Ectodermal cell (in vitro differentiated cells): ENCODE measurements at regions not wholly inside any gene's neighbourhood (a gene's known extent, or its start where the extent isn't known, plus 50 kb on each side); places are given as distances from the start of the nearest gene placed in this dataset.

Experiments
- H3K27ac ChIP-seq: 2 replicates; pipeline ENCODE4 v1.7.0; 2013; ENCODE audit warnings: mild to moderate bottlenecking, low read depth, low read length; ENCODE audit not compliant: insufficient read depth, poor library complexity, severe bottlenecking
- H3K27me3 ChIP-seq: 2 replicates; pipeline ENCODE4 v1.7.0; 2013; ENCODE audit warnings: mild to moderate bottlenecking, low read length; ENCODE audit not compliant: insufficient read depth, control insufficient read depth, poor library complexity, severe bottlenecking
- H3K36me3 ChIP-seq: one replicate; pipeline ENCODE4 v1.7.0; 2013; ENCODE audit warnings: low read length; ENCODE audit not compliant: control insufficient read depth, insufficient read depth
- H3K4me1 ChIP-seq: one replicate; pipeline ENCODE4 v1.7.0; 2013; ENCODE audit warnings: low read length; ENCODE audit not compliant: control insufficient read depth, insufficient read depth
- H3K4me3 ChIP-seq: 2 replicates; pipeline ENCODE4 v1.7.0; 2013; ENCODE audit warnings: low read depth, low read length, control low read depth; ENCODE audit not compliant: insufficient read depth
- H3K9me3 ChIP-seq: 2 replicates; pipeline ENCODE4 v1.7.0; 2013; ENCODE audit warnings: mild to moderate bottlenecking, low read length, moderate library complexity; ENCODE audit not compliant: control insufficient read depth
- WGBS, 2 experiments: methylation state at CpG; one replicate each; pipeline ENCODE4 v1.1.7; 2013; ENCODE audit warnings: missing lambda C conversion rate in 2 of 2; 5-methylcytosine and 5-hydroxymethylcytosine counted together

GRCh38 chr5:142459209-142459608 is 134.4 kb upstream of the SPRY4 start:
- no peak overlapping the region for H3K27ac ChIP-seq
- H3K27me3 ChIP-seq: no peaks in the 10 kb centered on the region
- H3K9me3 ChIP-seq: no peaks in the 10 kb centered on the region
- WGBS, 2 experiments: 92 to 100% methylated on average over 1 of the region's 1 CpG
- H3K4me3 ChIP-seq: no peak overlapping the region
- no peaks in the 10 kb centered on the region for H3K4me1 ChIP-seq
- H3K36me3 ChIP-seq: no peaks in the 10 kb centered on the region

GRCh38 chr5:142455856-142456255 is 131.0 kb upstream of the SPRY4 start:
- WGBS, 2 experiments: 91 to 98% methylated on average over 2 of the region's 2 CpGs
- H3K4me1 ChIP-seq: no peaks in the 10 kb centered on the region
- H3K36me3 ChIP-seq: no peaks in the 10 kb centered on the region
- H3K27ac ChIP-seq: no peak overlapping the region
- no peaks in the 10 kb centered on the region for H3K27me3 ChIP-seq
- H3K4me3 ChIP-seq: no peak overlapping the region
- no peaks in the 10 kb centered on the region for H3K9me3 ChIP-seq

- Histone ChIP-seq H3K27ac (no peak overlapping the region), H3K9me3 (no peaks in the 10 kb centered on the region), H3K4me1 (no peaks in the 10 kb centered on the region), H3K4me3 (no peak overlapping the region), H3K36me3 (no peaks in the 10 kb centered on the region), H3K27me3 (no peaks in the 10 kb centered on the region)
- 84 to 85% methylated on average over 7 of the region's 7 CpGs for WGBS, 2 experiments
Measured at GRCh38 chr5:142453932-142454331, 129.1 kb upstream of the SPRY4 start.

GRCh38 chr5:142450419-142450818 is 125.6 kb upstream of the SPRY4 start:
- H3K4me1 ChIP-seq: no peaks in the 10 kb centered on the region
- no peaks in the 10 kb centered on the region for H3K36me3 ChIP-seq
- no peak overlapping the region for H3K27ac ChIP-seq
- no peaks in the 10 kb centered on the region for H3K9me3 ChIP-seq
- H3K4me3 ChIP-seq: no peak overlapping the region
- no peaks in the 10 kb centered on the region for H3K27me3 ChIP-seq

GRCh38 chr5:142447887-142448286 is 123.1 kb upstream of the SPRY4 start:
- H3K9me3 ChIP-seq: no peaks in the 10 kb centered on the region
- WGBS, 2 experiments: 100% methylated on average over 1 of the region's 1 CpG

GRCh38 chr5:142446960-142447279 is 122.1 kb upstream of the SPRY4 start:
- Histone ChIP-seq H3K36me3 (no peaks in the 10 kb centered on the region), H3K27me3 (no peaks in the 10 kb centered on the region), H3K4me3 (no peak overlapping the region), H3K27ac (no peak overlapping the region), H3K9me3 (no peaks in the 10 kb centered on the region), H3K4me1 (no peaks in the 10 kb centered on the region)
- 66 to 80% methylated on average over 2 to 3 of the region's 3 CpGs for WGBS, 2 experiments

More at GRCh38 chr5:142447887-142448286, 123.1 kb upstream of the SPRY4 start:
- no peak overlapping the region for H3K4me3 ChIP-seq
- no peaks in the 10 kb centered on the region for H3K36me3 ChIP-seq
- no peaks in the 10 kb centered on the region for H3K4me1 ChIP-seq
- H3K27me3 ChIP-seq: no peaks in the 10 kb centered on the region
- no peak overlapping the region for H3K27ac ChIP-seq

GRCh38 chr5:142446131-142446959 is 121.5 kb upstream of the SPRY4 start:
- Histone ChIP-seq H3K27me3 (no peaks in the 10 kb centered on the region), H3K4me3 (no peak overlapping the region), H3K4me1 (no peaks in the 10 kb centered on the region), H3K9me3 (no peaks in the 10 kb centered on the region), H3K27ac (no peak overlapping the region), H3K36me3 (no peaks in the 10 kb centered on the region)
- 73 to 95% methylated on average over 4 to 5 of the region's 5 CpGs for WGBS, 2 experiments

- H3K27ac ChIP-seq: no peak overlapping the region
Measured at GRCh38 chr5:142445266-142445665, 120.4 kb upstream of the SPRY4 start.

GRCh38 chr5:142441616-142442015 is 116.8 kb upstream of the SPRY4 start:
- Histone ChIP-seq H3K36me3 (no peaks in the 10 kb centered on the region), H3K9me3 (no peaks in the 10 kb centered on the region), H3K27ac (no peak overlapping the region), H3K27me3 (no peaks in the 10 kb centered on the region), H3K4me3 (no peak overlapping the region), H3K4me1 (no peaks in the 10 kb centered on the region)
- WGBS, 2 experiments: 78 to 82% methylated on average over 12 of the region's 12 CpGs

More at GRCh38 chr5:142445266-142445665, 120.4 kb upstream of the SPRY4 start:
- WGBS, 2 experiments: 94 to 97% methylated on average over 5 of the region's 5 CpGs
- Histone ChIP-seq H3K4me3 (no peak overlapping the region), H3K9me3 (no peaks in the 10 kb centered on the region), H3K36me3 (no peaks in the 10 kb centered on the region), H3K4me1 (no peaks in the 10 kb centered on the region), H3K27me3 (no peaks in the 10 kb centered on the region)

- Histone ChIP-seq H3K27ac (no peak overlapping the region), H3K4me1 (no peaks in the 10 kb centered on the region), H3K4me3 (no peak overlapping the region), H3K36me3 (no peaks in the 10 kb centered on the region), H3K27me3 (no peaks in the 10 kb centered on the region), H3K9me3 (no peaks in the 10 kb centered on the region)
- 94 to 95% methylated on average over 7 of the region's 7 CpGs for WGBS, 2 experiments
Measured at GRCh38 chr5:142439207-142439860, 114.5 kb upstream of the SPRY4 start.
